Tibial nerve (tissue), 3 donors: ENCODE measurements at regions not wholly inside any gene's neighbourhood (a gene's known extent, or its start where the extent isn't known, plus 50 kb on each side); places are given as distances from the start of the nearest gene placed in this dataset.

ENCODE experiments used
- CTCF ChIP-seq, 5 experiments: fragments of 200-600 bp in 3 of 5; fragments of 450-650 bp in 2 of 5; sonication (generic) in 3 of 5; IDR thresholded peaks; one replicate each; pipeline ENCODE4 v1.5.1; 2016 to 2019; ENCODE audit warnings: antibody characterized with exemption in 5 of 5, mild to moderate bottlenecking in 3 of 5, moderate library complexity in 2 of 5
- POLR2A ChIP-seq, 2 donors: fragments of 450-650 bp; IDR thresholded peaks; one replicate each; pipeline ENCODE4 v1.6.1; 2017; ENCODE audit warnings: antibody characterized with exemption in 2 of 2, mild to moderate bottlenecking in 2 of 2, moderate library complexity in 2 of 2

- TF ChIP-seq POLR2A (IDR thresholded peaks at IDR 0.05) (no peak), CTCF (IDR thresholded peaks at IDR 0.05) (no peak)
These were observed 72.9 kb upstream of the COL24A1 start for GRCh38 chr1:86229405-86229975.
